Midbrain (tissue), 1 donor: ENCODE measurements at regions not wholly inside any gene's neighbourhood (a gene's known extent, or its start where the extent isn't known, plus 50 kb on each side); places are given as distances from the start of the nearest gene placed in this dataset.
"Not testable (repeated sequence)": the region's sequence is repeated elsewhere in the genome, so short reads cannot be mapped to it uniquely, and the experiment has no call there.

Source experiments
- DNase-seq: peaks from one replicate; lab custom pipeline; 2025; lab: John Stamatoyannopoulos, UW

GRCh38 chr7:142533920-142534319, 215.4 kb upstream of the PRSS1 start:
- DNase-seq: no peak

GRCh38 chr7:142529591-142529990, 219.7 kb upstream of the PRSS1 start:
- DNase-seq: no peak

GRCh38 chr7:142528608-142529408, 220.5 kb upstream of the PRSS1 start:
- DNase-seq: no peak

- DNase-seq: peak; percentile 46
Observed at GRCh38 chr7:142523821-142524460, 225.3 kb upstream of the PRSS1 start.

- DNase-seq: no peak
Observed at GRCh38 chr7:142522735-142523134, 226.5 kb upstream of the PRSS1 start.

GRCh38 chr7:142520885-142521284, 228.4 kb upstream of the PRSS1 start:
- peak; percentile 28 for DNase-seq

GRCh38 chr7:142520455-142520854, 228.8 kb upstream of the PRSS1 start:
- DNase-seq: not testable (repeated sequence)

- no peak for DNase-seq
Observed at GRCh38 chr7:142519079-142520078, 229.9 kb upstream of the PRSS1 start.

- DNase-seq: peak; percentile 77
Observed at GRCh38 chr7:142516038-142516501, 233.2 kb upstream of the PRSS1 start.

GRCh38 chr7:142514716-142515115, 234.6 kb upstream of the PRSS1 start:
- not testable (repeated sequence) for DNase-seq

- DNase-seq: no peak
Observed at GRCh38 chr7:142513178-142513955, 235.9 kb upstream of the PRSS1 start.

- DNase-seq: no peak
Observed at GRCh38 chr7:142511801-142512200, 237.5 kb upstream of the PRSS1 start.

GRCh38 chr7:142511374-142511773, 237.9 kb upstream of the PRSS1 start:
- DNase-seq: no peak

GRCh38 chr7:142509235-142509634, 240.0 kb upstream of the PRSS1 start:
- DNase-seq: not testable (repeated sequence)

- no peak for DNase-seq
Observed at GRCh38 chr7:142508251-142508650, 241.0 kb upstream of the PRSS1 start.

GRCh38 chr7:142507799-142508198, 241.5 kb upstream of the PRSS1 start:
- DNase-seq: no peak

- DNase-seq: not testable (repeated sequence)
Observed at GRCh38 chr7:142507066-142507465, 242.2 kb upstream of the PRSS1 start.

- DNase-seq: no peak
Observed at GRCh38 chr7:142506601-142507000, 242.7 kb upstream of the PRSS1 start.

- DNase-seq: not testable (repeated sequence)
Observed at GRCh38 chr7:142503949-142504348, 245.3 kb upstream of the PRSS1 start.

- DNase-seq: no peak
Observed at GRCh38 chr7:142503036-142503435, 245.2 kb upstream of the PRSS58 start.

- no peak for DNase-seq
Observed at GRCh38 chr7:142501434-142501833, 243.6 kb upstream of the PRSS58 start.
